ENCODE measurements at regions not wholly inside any gene's neighbourhood (a gene's known extent, or its start where the extent isn't known, plus 50 kb on each side); places are given as distances from the start of the nearest gene placed in this dataset.

DNA sequence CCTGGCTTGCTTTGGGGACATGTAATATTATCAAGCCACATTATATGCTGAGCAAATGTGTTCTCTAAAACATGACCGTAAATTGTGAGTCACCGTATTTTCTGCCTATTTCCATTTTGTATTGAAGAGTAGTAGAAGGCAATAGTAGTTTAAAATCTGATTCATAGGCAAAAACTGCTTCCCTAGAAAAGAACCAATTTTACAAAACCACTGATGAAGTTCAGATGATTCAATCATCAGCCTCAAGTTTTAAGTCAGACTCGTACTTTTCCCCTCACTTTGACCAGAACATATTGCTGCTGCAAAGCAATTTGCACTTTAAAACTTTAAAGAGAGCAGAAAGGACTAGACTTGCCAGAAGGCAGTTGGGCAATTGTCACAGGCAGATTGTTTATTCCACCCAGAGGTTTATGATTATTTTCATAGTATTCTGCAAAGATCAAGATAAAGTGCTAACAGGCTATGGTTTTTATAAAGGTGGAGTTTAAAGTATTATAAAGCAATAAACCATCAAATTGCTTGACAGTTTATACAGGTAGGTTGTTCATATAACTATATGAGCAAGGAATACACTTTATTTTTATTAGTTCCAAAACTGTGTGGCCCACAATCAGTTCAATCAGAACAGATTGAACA is 168.2 kb downstream of the ETV1 start:
- ChIA-PET POLR2A (no interaction called here), CTCF (no interaction called here)
- no peak overlapping the region for H3K4me3 ChIP-seq (ENCODE audit: control extremely low read depth in 1 of 5, extremely low read depth in 1 of 5, insufficient read depth in 1 of 5, low read depth in 2 of 5, low read length in 4 of 5)
- H3K79me2 ChIP-seq (ENCODE audit: control insufficient read depth, insufficient read depth, low read length), result no peaks in the 10 kb centered on the region
- intact Hi-C loops (cut with micrococcal nuclease), result no loop called here
- H4K20me1 ChIP-seq (ENCODE audit: control insufficient read depth, insufficient read depth, low read length, poor library complexity, severe bottlenecking), result no peaks in the 10 kb centered on the region
- WGBS (ENCODE audit: insufficient coverage), result no CpG with 5 or more reads among the region's 3 CpGs
- no peaks in the 10 kb centered on the region for H3K36me3 ChIP-seq (replicated peaks in 1 of 2; ENCODE audit: control extremely low read depth in 1 of 2, control insufficient read depth in 1 of 2, extremely low read depth in 1 of 2, insufficient read depth in 2 of 2, low read length in 1 of 2)
- peaks cover 12% of the 10 kb centered on the region for H3K9me3 Mint-ChIP-seq (ENCODE audit: insufficient read depth)
- DNase-seq (no peak), ATAC-seq (ENCODE audit: low read depth) (no peak)
- no peaks in the 10 kb centered on the region for H3K27me3 Mint-ChIP-seq
- H3K9me3 ChIP-seq (ENCODE audit: control extremely low read depth in 1 of 3, control insufficient read depth in 2 of 3, insufficient read depth in 1 of 3, low read length in 2 of 3), result peaks cover 0 to 3% (median 1%) of the 10 kb centered on the region in 3 donors
- H3K4me1 Mint-ChIP-seq, result no peaks in the 10 kb centered on the region
- H3K27ac ChIP-seq (ENCODE audit: low read length in 2 of 2), result no peak overlapping the region
- no peak overlapping the region for H2AFZ ChIP-seq (ENCODE audit: insufficient read depth, low read depth, low read length, poor library complexity, severe bottlenecking)
- TF ChIP-seq, protein P1, sequence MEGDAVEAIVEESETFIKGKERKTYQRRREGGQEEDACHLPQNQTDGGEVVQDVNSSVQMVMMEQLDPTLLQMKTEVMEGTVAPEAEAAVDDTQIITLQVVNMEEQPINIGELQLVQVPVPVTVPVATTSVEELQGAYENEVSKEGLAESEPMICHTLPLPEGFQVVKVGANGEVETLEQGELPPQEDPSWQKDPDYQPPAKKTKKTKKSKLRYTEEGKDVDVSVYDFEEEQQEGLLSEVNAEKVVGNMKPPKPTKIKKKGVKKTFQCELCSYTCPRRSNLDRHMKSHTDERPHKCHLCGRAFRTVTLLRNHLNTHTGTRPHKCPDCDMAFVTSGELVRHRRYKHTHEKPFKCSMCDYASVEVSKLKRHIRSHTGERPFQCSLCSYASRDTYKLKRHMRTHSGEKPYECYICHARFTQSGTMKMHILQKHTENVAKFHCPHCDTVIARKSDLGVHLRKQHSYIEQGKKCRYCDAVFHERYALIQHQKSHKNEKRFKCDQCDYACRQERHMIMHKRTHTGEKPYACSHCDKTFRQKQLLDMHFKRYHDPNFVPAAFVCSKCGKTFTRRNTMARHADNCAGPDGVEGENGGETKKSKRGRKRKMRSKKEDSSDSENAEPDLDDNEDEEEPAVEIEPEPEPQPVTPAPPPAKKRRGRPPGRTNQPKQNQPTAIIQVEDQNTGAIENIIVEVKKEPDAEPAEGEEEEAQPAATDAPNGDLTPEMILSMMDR (IDR thresholded peaks at IDR 0.05), result no peak
- TF ChIP-seq EZH2 (IDR thresholded peaks at IDR 0.05; ENCODE audit: borderline replicate concordance, insufficient read depth, low read depth, low read length, poor library complexity, severe bottlenecking), result no peak
- no peak overlapping the region for H3K4me3 Mint-ChIP-seq
- H3K4me2 ChIP-seq (replicated peaks; ENCODE audit: low read depth, low read length, poor library complexity, severe bottlenecking), result no peak overlapping the region
- H3K27me3 ChIP-seq (replicated peaks in 1 of 4; ENCODE audit: control extremely low read depth in 1 of 4, control insufficient read depth in 3 of 4, insufficient read depth in 4 of 4, low read length in 3 of 4), result no peaks in the 10 kb centered on the region
- H3K9ac ChIP-seq (ENCODE audit: low read length), result no peak overlapping the region
- H3K27ac Mint-ChIP-seq, result no peak overlapping the region
- no peaks in the 10 kb centered on the region for H3K4me1 ChIP-seq (ENCODE audit: control insufficient read depth in 2 of 2, insufficient read depth in 2 of 2, low read length in 2 of 2)

DNA sequence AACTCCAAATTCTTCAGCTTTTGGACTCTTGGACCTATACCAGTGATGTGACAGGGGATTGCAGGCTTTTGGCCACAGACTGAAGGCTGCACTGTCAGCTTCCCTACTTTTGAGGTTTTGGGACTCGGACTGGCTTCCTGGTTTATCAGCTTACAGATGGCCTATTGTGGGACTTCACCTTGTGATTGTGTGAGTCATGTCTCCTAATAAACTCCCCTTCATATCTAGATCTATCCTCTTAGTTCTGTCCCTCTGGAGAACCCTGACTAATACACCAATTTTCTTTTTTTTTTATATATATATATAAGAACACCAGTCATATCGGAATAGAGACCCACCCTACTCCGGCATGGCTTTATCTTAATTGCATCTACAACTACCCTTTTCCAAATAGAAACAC is 166.8 kb downstream of the ETV1 start:
- Histone ChIP-seq H3K4me2 (replicated peaks; ENCODE audit: low read depth, low read length, poor library complexity, severe bottlenecking) (no peak overlapping the region), H3K27me3 (replicated peaks in 1 of 4; ENCODE audit: control extremely low read depth in 1 of 4, control insufficient read depth in 3 of 4, insufficient read depth in 4 of 4, low read length in 3 of 4) (no peaks in the 10 kb centered on the region), H3K27ac (ENCODE audit: low read length in 2 of 2) (no peak overlapping the region), H3K9ac (ENCODE audit: low read length) (no peak overlapping the region), H4K20me1 (ENCODE audit: control insufficient read depth, insufficient read depth, low read length, poor library complexity, severe bottlenecking) (no peaks in the 10 kb centered on the region), H3K79me2 (ENCODE audit: control insufficient read depth, insufficient read depth, low read length) (no peaks in the 10 kb centered on the region), H2AFZ (ENCODE audit: insufficient read depth, low read depth, low read length, poor library complexity, severe bottlenecking) (no peak overlapping the region), H3K4me1 (ENCODE audit: control insufficient read depth in 2 of 2, insufficient read depth in 2 of 2, low read length in 2 of 2) (no peaks in the 10 kb centered on the region), H3K36me3 (replicated peaks in 1 of 2; ENCODE audit: control extremely low read depth in 1 of 2, control insufficient read depth in 1 of 2, extremely low read depth in 1 of 2, insufficient read depth in 2 of 2, low read length in 1 of 2) (no peaks in the 10 kb centered on the region), H3K9me3 (ENCODE audit: control extremely low read depth in 1 of 3, control insufficient read depth in 2 of 3, insufficient read depth in 1 of 3, low read length in 2 of 3) (peaks cover 0 to 3% (median 0%) of the 10 kb centered on the region in 3 donors), H3K4me3 (ENCODE audit: control extremely low read depth in 1 of 5, extremely low read depth in 1 of 5, insufficient read depth in 1 of 5, low read depth in 2 of 5, low read length in 4 of 5) (no peak overlapping the region)
- no peaks in the 10 kb centered on the region for H3K27me3 Mint-ChIP-seq
- ATAC-seq (ENCODE audit: low read depth) (no peak), DNase-seq (no peak)
- H3K9me3 Mint-ChIP-seq (ENCODE audit: insufficient read depth), result peaks cover 12% of the 10 kb centered on the region
- TF ChIP-seq EZH2 (IDR thresholded peaks at IDR 0.05; ENCODE audit: borderline replicate concordance, insufficient read depth, low read depth, low read length, poor library complexity, severe bottlenecking), result no peak
- no peaks in the 10 kb centered on the region for H3K4me1 Mint-ChIP-seq
- H3K4me3 Mint-ChIP-seq, result no peak overlapping the region
- intact Hi-C loops (cut with micrococcal nuclease), result no loop called here
- ChIA-PET POLR2A (no interaction called here), CTCF (no interaction called here)
- H3K27ac Mint-ChIP-seq, result no peak overlapping the region
- WGBS (ENCODE audit: insufficient coverage), result no CpG with 5 or more reads among the region's 3 CpGs
